Neural crest cell (in vitro differentiated cells): ENCODE measurements at regions not wholly inside any gene's neighbourhood (a gene's known extent, or its start where the extent isn't known, plus 50 kb on each side); places are given as distances from the start of the nearest gene placed in this dataset.
A peak's percentile ranks its signal among the peaks of the same experiment; 100 is the strongest.

Experiments
- DNase-seq: peaks from one replicate; pipeline ENCODE4 v3.0.0; 2021; ENCODE audit warnings: low read depth, mixed read lengths, low spot score
- H3K27ac Mint-ChIP-seq: one replicate; pipeline ENCODE4 v1.8.0; 2021; ENCODE audit warnings: mild to moderate bottlenecking, mixed read lengths; ENCODE audit not compliant: unreplicated experiment
- H3K27me3 Mint-ChIP-seq: 2 replicates; pipeline ENCODE4 v1.8.0; 2021; ENCODE audit warnings: low read depth, mild to moderate bottlenecking, mixed read lengths
- H3K36me3 Mint-ChIP-seq: 2 replicates; pipeline ENCODE4 v1.8.0; 2021; ENCODE audit warnings: low read depth, mild to moderate bottlenecking, mixed read lengths
- H3K4me1 Mint-ChIP-seq: 2 replicates; pipeline ENCODE4 v1.8.0; 2021; ENCODE audit warnings: mixed read lengths
- H3K4me3 Mint-ChIP-seq: one replicate; pipeline ENCODE4 v1.8.0; 2021; ENCODE audit warnings: mild to moderate bottlenecking, mixed read lengths
- H3K9me3 Mint-ChIP-seq: 2 replicates; pipeline ENCODE4 v1.8.0; 2021; ENCODE audit warnings: mixed read lengths
- TF ChIP-seq, protein P1 (sequence below): fragments of 200-600 bp; sonication (generic); conservative IDR thresholded peaks from 2 replicates; pipeline ENCODE4 v1.5.0; 2021; ENCODE audit warnings: antibody characterized with exemption, mild to moderate bottlenecking

- H3K9me3 Mint-ChIP-seq, result no peaks in the 10 kb centered on the region
- TF ChIP-seq, protein P1, sequence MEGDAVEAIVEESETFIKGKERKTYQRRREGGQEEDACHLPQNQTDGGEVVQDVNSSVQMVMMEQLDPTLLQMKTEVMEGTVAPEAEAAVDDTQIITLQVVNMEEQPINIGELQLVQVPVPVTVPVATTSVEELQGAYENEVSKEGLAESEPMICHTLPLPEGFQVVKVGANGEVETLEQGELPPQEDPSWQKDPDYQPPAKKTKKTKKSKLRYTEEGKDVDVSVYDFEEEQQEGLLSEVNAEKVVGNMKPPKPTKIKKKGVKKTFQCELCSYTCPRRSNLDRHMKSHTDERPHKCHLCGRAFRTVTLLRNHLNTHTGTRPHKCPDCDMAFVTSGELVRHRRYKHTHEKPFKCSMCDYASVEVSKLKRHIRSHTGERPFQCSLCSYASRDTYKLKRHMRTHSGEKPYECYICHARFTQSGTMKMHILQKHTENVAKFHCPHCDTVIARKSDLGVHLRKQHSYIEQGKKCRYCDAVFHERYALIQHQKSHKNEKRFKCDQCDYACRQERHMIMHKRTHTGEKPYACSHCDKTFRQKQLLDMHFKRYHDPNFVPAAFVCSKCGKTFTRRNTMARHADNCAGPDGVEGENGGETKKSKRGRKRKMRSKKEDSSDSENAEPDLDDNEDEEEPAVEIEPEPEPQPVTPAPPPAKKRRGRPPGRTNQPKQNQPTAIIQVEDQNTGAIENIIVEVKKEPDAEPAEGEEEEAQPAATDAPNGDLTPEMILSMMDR, result peak; percentile 92
- H3K4me1 Mint-ChIP-seq, result peaks cover 8% of the 10 kb centered on the region
- peaks cover 3% of the 10 kb centered on the region for H3K36me3 Mint-ChIP-seq
- no peak overlapping the region for H3K4me3 Mint-ChIP-seq
- peak; percentile 70 for DNase-seq
- H3K27me3 Mint-ChIP-seq, result no peaks in the 10 kb centered on the region
- H3K27ac Mint-ChIP-seq, result no peak overlapping the region
Measured at GRCh38 chr10:94279835-94280709, 82.7 kb downstream of the NOC3L start.

- Mint-ChIP-seq H3K27me3 (no peaks in the 10 kb centered on the region), H3K4me1 (peaks cover 8% of the 10 kb centered on the region), H3K36me3 (peaks cover 3% of the 10 kb centered on the region), H3K27ac (no peak overlapping the region), H3K9me3 (no peaks in the 10 kb centered on the region), H3K4me3 (no peak overlapping the region)
- no peak for DNase-seq
- TF ChIP-seq, protein P1, result no peak
Measured at GRCh38 chr10:94281654-94282053, 81.1 kb downstream of the NOC3L start.

GRCh38 chr10:94282369-94282768 is 80.4 kb downstream of the NOC3L start:
- TF ChIP-seq, protein P1, result no peak
- no peak for DNase-seq
- H3K27me3 Mint-ChIP-seq, result no peaks in the 10 kb centered on the region
- H3K4me3 Mint-ChIP-seq, result no peak overlapping the region
- no peak overlapping the region for H3K27ac Mint-ChIP-seq
- H3K4me1 Mint-ChIP-seq, result peaks cover 8% of the 10 kb centered on the region
- peaks cover 3% of the 10 kb centered on the region for H3K36me3 Mint-ChIP-seq
- H3K9me3 Mint-ChIP-seq, result no peaks in the 10 kb centered on the region
